IPS-18c (cell line): ENCODE measurements at regions not wholly inside any gene's neighbourhood (a gene's known extent, or its start where the extent isn't known, plus 50 kb on each side); places are given as distances from the start of the nearest gene placed in this dataset.
"Not testable (repeated sequence)": the region's sequence is repeated elsewhere in the genome, so short reads cannot be mapped to it uniquely, and the experiment has no call there.

ENCODE experiments used
- H3K4me3 ChIP-seq: 2 replicates; pipeline ENCODE4 v1.7.0; 2013; ENCODE audit warnings: low read depth, mild to moderate bottlenecking, low read length, moderate library complexity; ENCODE audit not compliant: insufficient read depth
- H3K9me3 ChIP-seq: one replicate; pipeline ENCODE4 v1.6.1; 2013; ENCODE audit warnings: mild to moderate bottlenecking, low read length, moderate library complexity; ENCODE audit not compliant: control insufficient read depth, insufficient read depth

DNA sequence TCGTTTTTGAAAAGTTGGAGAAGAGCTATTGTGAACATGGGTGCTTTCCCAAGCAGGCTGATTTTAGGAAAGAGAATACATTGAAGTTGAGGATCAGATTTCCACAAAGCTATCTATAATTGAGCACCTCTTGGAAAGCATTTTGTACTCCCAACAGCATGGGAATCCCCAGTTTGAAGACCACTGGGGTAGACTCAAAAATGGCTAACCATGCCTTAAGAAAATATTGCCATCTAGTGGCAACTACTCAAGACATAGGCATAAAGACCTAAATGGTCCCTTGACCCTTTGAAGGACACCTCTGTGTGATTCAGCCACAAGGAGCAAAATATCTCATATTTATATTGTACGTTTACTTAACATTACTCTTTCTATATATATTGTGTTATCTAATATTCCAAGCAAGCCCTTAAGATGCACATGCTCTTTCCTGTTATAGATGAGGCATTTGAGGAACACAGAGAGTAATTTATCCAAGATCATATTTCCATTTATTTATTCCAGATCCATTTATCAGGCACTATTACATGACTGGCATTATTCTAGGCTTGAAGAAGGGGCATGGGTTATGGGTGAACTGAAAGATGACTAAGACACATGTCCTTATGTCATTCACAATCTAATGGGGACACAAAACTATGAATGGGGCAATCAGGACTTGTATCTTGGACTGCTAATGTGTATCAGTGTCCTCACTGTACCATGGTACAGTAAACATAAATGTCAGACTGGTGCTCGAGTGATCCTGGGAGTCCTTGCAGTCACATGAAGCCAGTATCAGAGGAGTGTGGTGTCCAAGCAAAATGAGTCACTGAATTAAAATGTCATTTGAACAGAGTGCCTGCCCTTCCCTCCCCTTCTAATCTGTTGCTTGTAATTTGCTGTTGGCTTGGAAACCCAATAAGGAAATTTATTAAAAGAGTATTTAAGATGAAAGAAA is 121.0 kb upstream of the XPO1 start:
- H3K4me3 ChIP-seq = no peak overlapping the region
- H3K9me3 ChIP-seq = no peaks in the 10 kb centered on the region

DNA sequence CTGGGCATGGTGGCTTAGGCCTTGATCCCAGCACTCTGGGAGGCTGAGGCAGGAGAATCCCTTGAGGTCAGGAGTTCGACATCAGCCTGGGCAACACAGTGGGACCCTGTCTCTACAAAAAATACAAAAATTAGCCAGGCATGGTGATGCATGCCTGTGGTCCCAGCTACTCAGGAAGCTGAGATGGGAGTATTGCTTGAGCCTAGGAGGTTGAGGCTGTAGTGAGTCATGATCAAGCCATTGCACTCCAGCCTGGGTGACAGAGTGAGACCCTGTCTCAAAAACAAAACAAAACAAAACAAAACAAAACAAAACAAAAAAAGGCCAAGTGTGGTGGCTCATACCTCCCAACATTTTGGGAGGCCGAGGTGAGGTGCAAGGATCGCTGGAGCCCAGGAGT is 111.8 kb upstream of the XPO1 start:
- not testable (repeated sequence) for H3K9me3 ChIP-seq, H3K4me3 ChIP-seq

- H3K9me3 ChIP-seq = no peaks in the 10 kb centered on the region
- no peak overlapping the region for H3K4me3 ChIP-seq
Measured at GRCh38 chr2:61649021-61649420, 110.9 kb upstream of the XPO1 start.

DNA sequence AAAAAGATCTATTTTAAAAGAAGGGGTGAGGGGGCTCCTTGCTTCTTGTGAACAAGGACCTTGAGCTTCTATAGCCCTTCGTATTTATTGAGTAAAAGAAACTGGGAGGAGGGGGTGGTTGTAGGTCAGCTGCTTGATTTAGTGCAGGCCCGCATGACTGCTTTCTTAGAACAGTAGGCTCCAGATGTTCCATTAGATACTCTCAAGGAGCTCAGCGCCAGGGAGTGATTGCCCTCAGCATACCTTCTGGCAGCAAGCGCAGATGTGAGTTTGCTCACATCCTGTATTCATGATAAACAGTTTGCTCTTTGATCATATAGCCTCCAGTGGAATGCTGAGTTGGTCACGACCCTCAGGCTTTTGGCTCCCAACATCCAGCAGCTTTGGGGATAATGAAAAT is 108.9 kb upstream of the XPO1 start:
- H3K9me3 ChIP-seq = no peaks in the 10 kb centered on the region
- no peak overlapping the region for H3K4me3 ChIP-seq

- Histone ChIP-seq H3K9me3 (no peaks in the 10 kb centered on the region), H3K4me3 (no peak overlapping the region)
Measured at GRCh38 chr2:61645911-61646310, 107.8 kb upstream of the XPO1 start.

DNA sequence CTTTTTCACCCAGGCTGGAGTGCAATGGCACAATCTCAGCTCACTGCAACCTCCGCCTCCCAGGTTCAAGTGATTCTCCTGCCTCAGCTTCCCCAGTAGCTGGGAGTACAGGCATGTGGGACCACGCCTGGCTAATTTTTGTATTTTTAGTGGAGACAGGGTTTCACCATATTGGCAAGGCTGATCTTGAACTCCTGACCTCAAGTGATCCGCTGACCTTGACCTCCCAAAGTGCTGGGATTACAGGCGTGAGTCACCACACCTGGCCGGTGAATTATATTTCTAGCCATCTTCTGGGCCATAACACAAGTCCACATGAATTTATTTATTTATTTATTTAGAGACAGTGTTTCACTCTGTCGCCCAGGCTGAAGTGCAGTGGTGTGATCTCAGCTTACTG is 105.0 kb upstream of the XPO1 start:
- not testable (repeated sequence) for H3K9me3 ChIP-seq, H3K4me3 ChIP-seq

GRCh38 chr2:61640406-61640805 is 102.2 kb upstream of the XPO1 start:
- H3K4me3 ChIP-seq = no peak overlapping the region
- no peaks in the 10 kb centered on the region for H3K9me3 ChIP-seq

- Histone ChIP-seq H3K9me3 (no peaks in the 10 kb centered on the region), H3K4me3 (no peak overlapping the region)
Measured at GRCh38 chr2:61639721-61640120, 101.6 kb upstream of the XPO1 start.

DNA sequence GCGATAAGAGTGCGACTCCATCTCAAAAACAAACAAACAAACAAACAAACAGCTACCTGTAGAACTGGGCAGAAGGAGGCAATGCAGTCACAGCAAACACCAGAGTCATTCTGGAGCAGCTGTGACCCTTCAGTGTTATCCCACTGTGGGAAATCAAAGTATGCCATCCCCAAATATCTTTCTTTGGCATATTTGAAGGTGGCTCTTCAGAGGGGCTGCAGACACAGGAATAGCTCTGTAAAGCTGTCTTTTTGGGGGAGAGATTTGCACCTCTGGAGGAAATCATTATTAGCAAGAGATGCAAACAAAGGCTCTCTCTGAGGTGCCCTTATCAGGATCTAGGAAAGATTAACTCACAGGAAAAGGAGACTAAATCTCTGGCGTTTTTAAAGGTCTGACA is 98.5 kb upstream of the XPO1 start:
- H3K4me3 ChIP-seq = no peak overlapping the region
- H3K9me3 ChIP-seq = no peaks in the 10 kb centered on the region

- H3K4me3 ChIP-seq = no peak overlapping the region
- no peaks in the 10 kb centered on the region for H3K9me3 ChIP-seq
Measured at GRCh38 chr2:61634512-61634911, 96.4 kb upstream of the XPO1 start.

- no peaks in the 10 kb centered on the region for H3K9me3 ChIP-seq
- H3K4me3 ChIP-seq = no peak overlapping the region
Measured at GRCh38 chr2:61633250-61633649, 95.1 kb upstream of the XPO1 start.

- H3K4me3 ChIP-seq = no peak overlapping the region
- no peaks in the 10 kb centered on the region for H3K9me3 ChIP-seq
Measured at GRCh38 chr2:61632276-61633169, 94.4 kb upstream of the XPO1 start.

GRCh38 chr2:61631321-61631720 is 93.2 kb upstream of the XPO1 start:
- no peaks in the 10 kb centered on the region for H3K9me3 ChIP-seq
- no peak overlapping the region for H3K4me3 ChIP-seq

DNA sequence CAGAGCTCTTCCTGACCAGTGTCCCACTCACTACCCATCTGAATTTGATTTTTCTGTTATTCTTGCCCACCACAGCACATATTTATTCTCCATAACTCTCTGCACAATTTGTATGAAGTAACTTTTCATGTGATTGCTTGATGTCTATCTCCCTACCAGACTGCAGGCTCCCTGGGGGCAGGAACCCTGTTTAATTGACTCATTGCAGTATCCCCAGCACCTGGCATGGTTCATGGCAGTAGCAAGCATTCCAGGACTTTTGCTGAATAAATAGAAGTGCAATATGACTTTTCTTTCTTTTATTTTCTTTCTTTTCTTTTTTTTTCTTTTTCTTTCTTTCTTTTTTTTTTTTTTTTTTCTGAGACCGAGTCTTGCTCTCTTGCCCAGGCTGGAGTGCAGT is 88.7 kb upstream of the XPO1 start:
- Histone ChIP-seq H3K4me3 (no peak overlapping the region), H3K9me3 (no peaks in the 10 kb centered on the region)

- Histone ChIP-seq H3K4me3 (no peak overlapping the region), H3K9me3 (no peaks in the 10 kb centered on the region)
Measured at GRCh38 chr2:61623747-61624146, 85.6 kb upstream of the XPO1 start.

GRCh38 chr2:61620244-61621159 is 82.3 kb upstream of the XPO1 start:
- H3K4me3 ChIP-seq = no peak overlapping the region

DNA sequence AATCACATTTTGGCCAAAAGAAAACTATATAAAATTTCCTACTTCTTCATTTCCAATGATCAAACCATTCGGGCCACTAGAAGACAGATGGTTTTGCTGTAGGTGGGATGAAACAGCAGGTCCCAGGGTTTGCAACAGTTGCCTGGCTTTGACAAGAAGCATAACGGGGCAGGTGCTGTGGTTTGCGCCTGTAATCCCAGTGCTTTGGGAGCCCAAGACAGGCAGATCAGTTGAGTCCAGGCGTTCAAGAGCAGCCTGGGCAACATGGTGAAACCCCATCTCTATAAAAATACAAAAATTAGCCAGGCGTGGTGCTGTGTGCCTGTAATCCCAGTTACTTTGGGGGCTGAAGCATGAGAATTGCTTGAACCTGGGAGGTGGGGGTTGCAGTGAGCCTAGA is 81.4 kb upstream of the XPO1 start:
- H3K9me3 ChIP-seq = no peaks in the 10 kb centered on the region
- H3K4me3 ChIP-seq = no peak overlapping the region

More at GRCh38 chr2:61620244-61621159, 82.3 kb upstream of the XPO1 start:
- no peaks in the 10 kb centered on the region for H3K9me3 ChIP-seq
